ENCODE measurements at regions not wholly inside any gene's neighbourhood (a gene's known extent, or its start where the extent isn't known, plus 50 kb on each side); places are given as distances from the start of the nearest gene placed in this dataset.

DNA sequence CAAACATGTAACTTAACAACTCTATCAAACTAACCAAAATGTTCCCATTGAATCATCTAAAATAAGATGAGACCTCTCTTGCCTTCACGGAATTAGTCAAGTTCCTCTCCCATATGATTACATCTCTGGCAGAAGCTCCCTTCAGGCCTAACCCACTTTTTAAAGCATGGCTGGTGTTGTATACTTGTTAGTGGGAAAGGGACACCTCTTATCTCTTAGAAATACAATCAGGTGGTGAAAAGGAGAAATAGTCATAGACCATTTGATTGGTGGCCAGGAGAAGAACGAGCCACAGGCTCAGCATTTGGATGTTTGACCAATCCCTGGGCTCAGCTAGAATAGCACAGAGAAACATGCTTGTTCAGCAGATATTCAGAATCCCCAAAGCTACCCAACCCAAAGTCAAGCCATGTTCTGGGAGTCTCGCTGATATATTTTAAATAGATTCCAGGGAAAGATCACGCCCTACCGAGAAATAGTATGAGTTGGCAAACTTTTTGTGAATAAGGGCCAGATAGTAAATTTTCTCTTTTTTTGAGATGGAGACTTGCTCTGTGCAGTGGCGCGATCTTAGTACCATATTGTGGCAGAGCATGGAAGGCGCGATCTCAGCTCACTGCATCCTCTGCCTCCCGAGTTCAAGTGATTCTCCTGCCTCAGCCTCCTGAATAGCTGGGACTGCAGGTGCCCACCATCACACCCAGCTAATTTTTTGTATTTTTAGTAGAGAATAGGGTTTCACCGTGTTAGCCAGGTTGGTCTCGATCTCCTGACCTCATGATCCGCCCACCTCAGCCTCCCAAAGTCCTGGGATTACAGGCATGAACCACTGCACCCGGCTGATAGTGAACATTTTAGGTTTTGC, 126.3 kb upstream of the MYLIP start:
- Histone ChIP-seq H3K36me3 (ENCODE audit: control insufficient read depth, insufficient read depth, low read length) (no peaks in the 10 kb centered on the region), H3K4me3 (ENCODE audit: low read depth, low read length) (no peak overlapping the region), H3K27me3 (ENCODE audit: control insufficient read depth, insufficient read depth, low read length) (peaks cover 3% of the 10 kb centered on the region; the same call in 1 of the 2 replicates)
- TF ChIP-seq, protein P1, sequence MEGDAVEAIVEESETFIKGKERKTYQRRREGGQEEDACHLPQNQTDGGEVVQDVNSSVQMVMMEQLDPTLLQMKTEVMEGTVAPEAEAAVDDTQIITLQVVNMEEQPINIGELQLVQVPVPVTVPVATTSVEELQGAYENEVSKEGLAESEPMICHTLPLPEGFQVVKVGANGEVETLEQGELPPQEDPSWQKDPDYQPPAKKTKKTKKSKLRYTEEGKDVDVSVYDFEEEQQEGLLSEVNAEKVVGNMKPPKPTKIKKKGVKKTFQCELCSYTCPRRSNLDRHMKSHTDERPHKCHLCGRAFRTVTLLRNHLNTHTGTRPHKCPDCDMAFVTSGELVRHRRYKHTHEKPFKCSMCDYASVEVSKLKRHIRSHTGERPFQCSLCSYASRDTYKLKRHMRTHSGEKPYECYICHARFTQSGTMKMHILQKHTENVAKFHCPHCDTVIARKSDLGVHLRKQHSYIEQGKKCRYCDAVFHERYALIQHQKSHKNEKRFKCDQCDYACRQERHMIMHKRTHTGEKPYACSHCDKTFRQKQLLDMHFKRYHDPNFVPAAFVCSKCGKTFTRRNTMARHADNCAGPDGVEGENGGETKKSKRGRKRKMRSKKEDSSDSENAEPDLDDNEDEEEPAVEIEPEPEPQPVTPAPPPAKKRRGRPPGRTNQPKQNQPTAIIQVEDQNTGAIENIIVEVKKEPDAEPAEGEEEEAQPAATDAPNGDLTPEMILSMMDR (IDR thresholded peaks at IDR 0.05; ENCODE audit: insufficient read depth, low read depth, low read length), result no peak
- no peak for DNase-seq (ENCODE audit: low read depth)
- ChIA-PET CTCF (no interaction called here), POLR2A (no interaction called here)

DNA sequence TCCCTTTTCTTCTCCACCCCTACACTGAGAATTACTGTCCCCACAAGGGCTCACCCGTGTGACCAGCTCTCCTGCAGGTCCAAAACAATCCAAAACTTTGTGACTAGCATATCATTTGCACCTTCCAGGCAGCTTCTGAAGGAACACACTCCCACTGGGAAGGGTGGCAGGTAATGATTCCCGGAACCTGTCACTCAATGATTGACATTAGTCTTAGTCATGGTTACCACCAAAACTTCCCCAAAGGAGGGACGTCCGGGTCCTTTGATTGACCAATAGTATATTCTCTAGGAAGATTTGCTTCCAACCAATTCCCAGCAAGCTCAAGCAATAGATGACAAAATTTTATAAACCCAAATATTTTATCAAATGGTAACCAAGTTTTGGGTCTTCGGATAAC, 127.7 kb upstream of the MYLIP start:
- TF ChIP-seq, protein P1 (IDR thresholded peaks at IDR 0.05; ENCODE audit: insufficient read depth, low read depth, low read length), result no peak
- Histone ChIP-seq H3K27me3 (ENCODE audit: control insufficient read depth, insufficient read depth, low read length) (peaks cover 3% of the 10 kb centered on the region; the same call in 1 of the 2 replicates), H3K4me3 (ENCODE audit: low read depth, low read length) (no peak overlapping the region), H3K36me3 (ENCODE audit: control insufficient read depth, insufficient read depth, low read length) (no peaks in the 10 kb centered on the region)
- POLR2A ChIA-PET, result no interaction called here
- CTCF ChIA-PET, result interaction anchor here (0.9 kb wide), 2 partner anchors 93 to 183 kb away, joined by 3 to 4 read pairs; no protein-coding TSS in a partner anchor
- no peak for DNase-seq (ENCODE audit: low read depth)

DNA sequence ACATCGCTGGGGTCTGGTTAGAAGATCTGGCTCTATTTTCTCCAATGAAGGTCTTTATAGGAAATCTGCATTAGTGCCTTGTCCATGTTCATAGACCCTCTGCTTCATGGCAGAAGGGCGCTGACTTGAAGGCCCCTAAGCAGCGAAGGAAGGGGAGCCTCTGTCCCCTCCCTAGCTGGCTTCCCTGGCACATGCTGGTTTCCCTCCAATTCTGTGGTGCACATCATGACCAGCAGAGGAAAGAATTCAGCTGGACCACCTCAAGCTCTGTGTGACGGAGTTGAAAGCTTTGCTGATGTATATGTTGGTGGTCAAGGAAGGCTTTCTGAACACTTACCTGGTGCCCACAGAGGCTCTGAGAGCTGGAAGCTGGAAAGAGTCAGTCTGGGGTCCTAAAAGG, 129.7 kb upstream of the MYLIP start:
- ChIA-PET POLR2A (no interaction called here), CTCF (no interaction called here)
- no peak for DNase-seq (ENCODE audit: low read depth)
- Histone ChIP-seq H3K36me3 (ENCODE audit: control insufficient read depth, insufficient read depth, low read length) (no peaks in the 10 kb centered on the region), H3K4me3 (ENCODE audit: low read depth, low read length) (no peak overlapping the region), H3K27me3 (ENCODE audit: control insufficient read depth, insufficient read depth, low read length) (peaks cover 3% of the 10 kb centered on the region; the same call in 1 of the 2 replicates)
- TF ChIP-seq, protein P1 (IDR thresholded peaks at IDR 0.05; ENCODE audit: insufficient read depth, low read depth, low read length), result no peak

DNA sequence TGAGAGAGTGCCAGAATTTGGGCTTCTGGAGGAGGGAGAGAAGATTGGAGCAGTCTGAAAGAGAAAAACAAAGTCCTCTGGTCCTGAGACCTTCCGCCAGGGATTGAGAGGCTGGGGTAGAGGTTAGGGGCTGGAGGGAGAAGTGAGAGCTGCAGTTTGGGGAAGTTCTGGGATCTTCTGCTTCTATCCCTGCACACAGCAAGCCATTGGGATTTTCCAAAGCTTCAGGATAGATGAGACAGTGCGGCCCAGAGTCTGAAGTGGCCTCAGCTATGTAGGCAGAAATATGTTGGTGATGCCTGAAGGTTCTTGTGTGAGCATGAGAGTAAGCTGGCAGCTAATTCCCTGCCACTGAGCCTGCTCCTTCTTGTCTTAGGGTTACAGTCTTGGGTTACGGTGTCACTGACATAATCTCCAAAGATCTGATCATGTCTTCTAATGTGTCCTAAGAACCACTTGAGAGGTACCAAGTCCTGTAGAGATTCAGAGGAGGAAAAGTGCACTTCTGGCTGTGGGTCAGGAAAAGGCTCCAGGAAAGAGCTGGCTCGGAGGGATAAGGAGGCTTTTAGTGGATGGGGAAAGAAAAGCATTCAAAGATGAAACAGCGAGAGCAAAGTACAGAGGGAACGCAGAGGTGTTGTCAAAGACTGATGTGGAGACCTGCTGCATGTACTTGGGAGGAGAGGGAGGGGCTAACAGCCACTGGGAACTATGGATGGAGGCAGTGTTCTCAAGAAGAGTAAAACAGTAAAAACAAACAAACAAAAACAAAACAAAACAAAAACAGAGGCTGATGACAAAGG, 131.1 kb upstream of the MYLIP start:
- H3K4me3 ChIP-seq (ENCODE audit: low read depth, low read length), result no peak overlapping the region
- ChIA-PET POLR2A (no interaction called here), CTCF (interaction anchor here (0.6 kb wide), 2 partner anchors 9 to 109 kb away, joined by 3 read pairs; no protein-coding TSS in a partner anchor)
- H3K27me3 ChIP-seq (ENCODE audit: control insufficient read depth, insufficient read depth, low read length), result peaks cover 3% of the 10 kb centered on the region; the same call in 1 of the 2 replicates
- TF ChIP-seq, protein P1 (IDR thresholded peaks at IDR 0.05; ENCODE audit: insufficient read depth, low read depth, low read length), result no peak
- no peak for DNase-seq (ENCODE audit: low read depth)
- H3K36me3 ChIP-seq (ENCODE audit: control insufficient read depth, insufficient read depth, low read length), result no peaks in the 10 kb centered on the region

DNA sequence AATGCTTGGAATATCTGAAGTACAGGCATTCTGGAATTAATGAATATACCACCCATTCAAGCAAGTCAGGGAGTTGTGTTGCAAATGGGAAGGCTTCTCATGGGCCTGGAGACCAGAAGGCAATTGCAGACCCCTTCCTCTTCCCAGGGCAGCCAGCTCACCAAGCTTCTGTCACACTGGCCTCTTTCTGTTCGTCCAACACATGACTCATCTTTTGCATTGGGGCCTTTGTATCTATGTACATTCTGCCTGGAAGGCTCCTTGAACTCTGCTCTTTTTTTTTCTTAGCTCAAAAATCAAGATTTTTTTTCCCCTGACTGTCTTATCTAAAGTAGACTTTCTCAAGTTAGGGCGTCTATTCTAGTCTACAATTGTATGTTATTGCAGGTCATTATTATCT, 132.9 kb upstream of the MYLIP start:
- DNase-seq (ENCODE audit: low read depth), result no peak
- ChIA-PET CTCF (interaction anchor here (0.7 kb wide), 1 partner anchor 147 kb away, joined by 3 read pairs; no protein-coding TSS in a partner anchor), POLR2A (no interaction called here)
- TF ChIP-seq, protein P1 (IDR thresholded peaks at IDR 0.05; ENCODE audit: insufficient read depth, low read depth, low read length), result no peak
- H3K36me3 ChIP-seq (ENCODE audit: control insufficient read depth, insufficient read depth, low read length), result no peaks in the 10 kb centered on the region
- H3K4me3 ChIP-seq (ENCODE audit: low read depth, low read length), result no peak overlapping the region
- H3K27me3 ChIP-seq (ENCODE audit: control insufficient read depth, insufficient read depth, low read length), result peaks cover 3% of the 10 kb centered on the region; the same call in 1 of the 2 replicates
